Ramos (cell line): ENCODE measurements at regions not wholly inside any gene's neighbourhood (a gene's known extent, or its start where the extent isn't known, plus 50 kb on each side); places are given as distances from the start of the nearest gene placed in this dataset.
"Not testable (repeated sequence)": the region's sequence is repeated elsewhere in the genome, so short reads cannot be mapped to it uniquely, and the experiment has no call there.

Experiments used
- in situ Hi-C: fragments of 300-500 bp; cut with MboI; formaldehyde crosslinking; loops from one replicate; pipeline ENCODE4 v1.14.3; 2022; ENCODE audit warnings: low sequenced_read_pairs; ENCODE audit not compliant: unreplicated experiment

GRCh38 chr7:53596230-53596629 is 560.8 kb downstream of the POM121L12 start:
- in situ Hi-C loops = no loop called here

- in situ Hi-C loops = no loop called here
These were observed 564.9 kb downstream of the POM121L12 start for GRCh38 chr7:53600296-53600695.

GRCh38 chr7:53602817-53603418 is 567.5 kb downstream of the POM121L12 start:
- in situ Hi-C loops = no loop called here

GRCh38 chr7:53603461-53603860 is 568.0 kb downstream of the POM121L12 start:
- in situ Hi-C loops = no loop called here

GRCh38 chr7:53604201-53604600 is 568.8 kb downstream of the POM121L12 start:
- in situ Hi-C loops = no loop called here

GRCh38 chr7:53607961-53608360 is 572.5 kb downstream of the POM121L12 start:
- in situ Hi-C loops = no loop called here

GRCh38 chr7:53609185-53609584 is 573.8 kb downstream of the POM121L12 start:
- in situ Hi-C loops = no loop called here

GRCh38 chr7:53611043-53611442 is 575.6 kb downstream of the POM121L12 start:
- in situ Hi-C loops = no loop called here

- in situ Hi-C loops = no loop called here
These were observed 588.9 kb downstream of the POM121L12 start for GRCh38 chr7:53624356-53624755.

- in situ Hi-C loops = no loop called here
These were observed 593.3 kb downstream of the POM121L12 start for GRCh38 chr7:53628775-53629174.

GRCh38 chr7:53635251-53635650 is 599.8 kb downstream of the POM121L12 start:
- in situ Hi-C loops = not testable (repeated sequence)

GRCh38 chr7:53638517-53638916 is 603.1 kb downstream of the POM121L12 start:
- in situ Hi-C loops = no loop called here

GRCh38 chr7:53641091-53641490 is 605.7 kb downstream of the POM121L12 start:
- in situ Hi-C loops = no loop called here

- in situ Hi-C loops = no loop called here
These were observed 606.9 kb downstream of the POM121L12 start for GRCh38 chr7:53642361-53642760.

- in situ Hi-C loops = no loop called here
These were observed 607.4 kb downstream of the POM121L12 start for GRCh38 chr7:53642866-53643265.

- in situ Hi-C loops = no loop called here
These were observed 621.4 kb downstream of the POM121L12 start for GRCh38 chr7:53656881-53657280.

- in situ Hi-C loops = no loop called here
These were observed 622.2 kb downstream of the POM121L12 start for GRCh38 chr7:53657586-53657985.

GRCh38 chr7:53658951-53659350 is 623.5 kb downstream of the POM121L12 start:
- in situ Hi-C loops = no loop called here

GRCh38 chr7:53661645-53662217 is 626.3 kb downstream of the POM121L12 start:
- in situ Hi-C loops = no loop called here

- in situ Hi-C loops = no loop called here
These were observed 637.2 kb downstream of the POM121L12 start for GRCh38 chr7:53672681-53673080.

GRCh38 chr7:53675835-53676234 is 640.4 kb downstream of the POM121L12 start:
- in situ Hi-C loops = no loop called here

- in situ Hi-C loops = no loop called here
These were observed 649.3 kb downstream of the POM121L12 start for GRCh38 chr7:53684693-53685092.
